ENCODE measurements at regions not wholly inside any gene's neighbourhood (a gene's known extent, or its start where the extent isn't known, plus 50 kb on each side); places are given as distances from the start of the nearest gene placed in this dataset.

GRCh38 chr5:12885018-12885417 lies 980.8 kb upstream of the CTNND2 start:
- Mint-ChIP-seq H3K4me1 (ENCODE audit: unreplicated experiment) (no peaks in the 10 kb centered on the region), H3K9me3 (ENCODE audit: unreplicated experiment) (no peaks in the 10 kb centered on the region), H3K27ac (ENCODE audit: unreplicated experiment) (no peak overlapping the region), H3K27me3 (ENCODE audit: unreplicated experiment) (peaks cover 2% of the 10 kb centered on the region), H3K36me3 (ENCODE audit: unreplicated experiment) (no peaks in the 10 kb centered on the region), H3K4me3 (ENCODE audit: unreplicated experiment) (no peak overlapping the region)
- no peak for DNase-seq (ENCODE audit: extremely low spot score, unreplicated experiment)
- TF ChIP-seq CTCF (IDR thresholded peaks at IDR 0.05) = no peak

DNA sequence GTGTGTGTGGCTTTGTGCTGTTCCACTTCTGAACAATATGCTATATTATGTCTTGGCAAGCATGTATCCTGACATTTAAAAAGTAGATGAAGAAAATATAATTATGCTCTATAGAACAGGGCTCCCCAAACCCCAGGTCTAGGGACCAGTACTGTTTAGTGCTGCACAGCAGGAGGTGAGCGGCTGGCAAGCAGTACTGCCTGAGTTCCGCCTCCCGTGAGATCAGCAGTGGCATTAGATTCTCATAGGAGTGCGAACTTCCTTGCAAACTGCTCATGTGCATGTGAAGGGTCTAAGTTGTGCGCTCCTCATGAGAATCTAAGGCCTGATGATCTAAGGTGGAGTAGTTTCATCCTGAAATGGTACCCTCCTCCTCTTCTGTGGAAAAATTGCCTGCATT lies 979.1 kb upstream of the CTNND2 start:
- no peak for TF ChIP-seq CTCF (IDR thresholded peaks at IDR 0.05)
- H3K9me3 Mint-ChIP-seq (ENCODE audit: unreplicated experiment) = no peaks in the 10 kb centered on the region
- DNase-seq (ENCODE audit: extremely low spot score, unreplicated experiment) = no peak

GRCh38 chr5:12876541-12877298 lies 972.5 kb upstream of the CTNND2 start:
- H3K9me3 Mint-ChIP-seq (ENCODE audit: unreplicated experiment) = no peaks in the 10 kb centered on the region
- peaks cover 2% of the 10 kb centered on the region for H3K27me3 Mint-ChIP-seq (ENCODE audit: unreplicated experiment)
- H3K27ac Mint-ChIP-seq (ENCODE audit: unreplicated experiment) = no peak overlapping the region
- no peak overlapping the region for H3K4me3 Mint-ChIP-seq (ENCODE audit: unreplicated experiment)
- H3K4me1 Mint-ChIP-seq (ENCODE audit: unreplicated experiment) = no peaks in the 10 kb centered on the region
- no peak for DNase-seq (ENCODE audit: extremely low spot score, unreplicated experiment)
- no peaks in the 10 kb centered on the region for H3K36me3 Mint-ChIP-seq (ENCODE audit: unreplicated experiment)
- TF ChIP-seq CTCF (IDR thresholded peaks at IDR 0.05) = no peak

More for the DNA sequence above, 979.1 kb upstream of the CTNND2 start:
- Mint-ChIP-seq H3K36me3 (ENCODE audit: unreplicated experiment) (no peaks in the 10 kb centered on the region), H3K4me1 (ENCODE audit: unreplicated experiment) (no peaks in the 10 kb centered on the region), H3K27ac (ENCODE audit: unreplicated experiment) (no peak overlapping the region), H3K4me3 (ENCODE audit: unreplicated experiment) (no peak overlapping the region), H3K27me3 (ENCODE audit: unreplicated experiment) (peaks cover 2% of the 10 kb centered on the region)

DNA sequence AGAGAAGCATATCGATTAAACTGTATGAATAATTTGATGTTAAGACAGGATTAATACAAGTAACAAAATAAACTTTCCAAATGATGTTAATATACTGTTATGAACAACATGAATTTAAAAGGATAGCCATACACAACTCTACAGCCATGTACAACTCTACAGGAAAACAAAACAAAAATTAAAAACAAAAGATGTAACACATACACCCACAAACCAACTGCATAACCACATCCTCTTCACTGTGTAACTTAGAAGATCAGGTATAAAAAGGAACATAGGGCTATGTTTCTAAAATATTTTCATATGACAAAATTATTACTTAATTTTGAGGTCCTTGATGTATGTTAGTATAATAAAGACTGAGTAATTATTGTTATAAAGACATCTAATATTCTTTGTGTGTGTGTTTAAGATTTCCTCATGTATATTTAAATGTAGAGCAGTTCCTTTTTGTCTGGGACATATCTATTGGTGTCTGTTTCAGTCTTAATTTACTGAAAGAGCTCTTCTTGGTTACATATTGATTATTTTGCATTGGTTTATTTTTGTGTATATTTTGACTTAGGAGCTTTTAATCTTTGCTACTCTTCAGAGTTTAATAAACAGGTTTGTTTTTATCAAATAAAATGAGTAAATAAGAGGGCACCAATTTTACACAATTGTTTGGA lies 966.8 kb upstream of the CTNND2 start:
- no peak for TF ChIP-seq CTCF (IDR thresholded peaks at IDR 0.05)
- Mint-ChIP-seq H3K27me3 (ENCODE audit: unreplicated experiment) (no peaks in the 10 kb centered on the region), H3K4me3 (ENCODE audit: unreplicated experiment) (no peak overlapping the region), H3K27ac (ENCODE audit: unreplicated experiment) (no peak overlapping the region), H3K9me3 (ENCODE audit: unreplicated experiment) (no peaks in the 10 kb centered on the region), H3K4me1 (ENCODE audit: unreplicated experiment) (no peaks in the 10 kb centered on the region), H3K36me3 (ENCODE audit: unreplicated experiment) (no peaks in the 10 kb centered on the region)
- DNase-seq (ENCODE audit: extremely low spot score, unreplicated experiment) = no peak

- no peak for TF ChIP-seq CTCF (IDR thresholded peaks at IDR 0.05)
- no peak overlapping the region for H3K27ac Mint-ChIP-seq (ENCODE audit: unreplicated experiment)
These were observed 961.3 kb upstream of the CTNND2 start for GRCh38 chr5:12865529-12865928.

More at GRCh38 chr5:12865529-12865928, 961.3 kb upstream of the CTNND2 start:
- Mint-ChIP-seq H3K4me3 (ENCODE audit: unreplicated experiment) (no peak overlapping the region), H3K4me1 (ENCODE audit: unreplicated experiment) (peaks cover 4% of the 10 kb centered on the region), H3K27me3 (ENCODE audit: unreplicated experiment) (no peaks in the 10 kb centered on the region), H3K36me3 (ENCODE audit: unreplicated experiment) (no peaks in the 10 kb centered on the region), H3K9me3 (ENCODE audit: unreplicated experiment) (no peaks in the 10 kb centered on the region)
- DNase-seq (ENCODE audit: extremely low spot score, unreplicated experiment) = no peak
